ENCODE measurements at regions not wholly inside any gene's neighbourhood (a gene's known extent, or its start where the extent isn't known, plus 50 kb on each side); places are given as distances from the start of the nearest gene placed in this dataset.

- 25 to 60% (median 39%) methylated on average over 19 of the region's 19 CpGs for WGBS, 5 donors
- intact Hi-C loops (cut with DNase I; ENCODE audit: low total_unique reads), result no loop called here
- TF ChIP-seq CTCF (IDR thresholded peaks at IDR 0.05 in 8 of 11, conservative IDR thresholded peaks at IDR 0.05 in 3 of 11), result no peak
- no peak for TF ChIP-seq POLR2AphosphoS5 (IDR thresholded peaks at IDR 0.05)
- TF ChIP-seq POLR2A (IDR thresholded peaks at IDR 0.05), result no peak
Observed at GRCh38 chr15:27679731-27680471, 419.2 kb downstream of the OCA2 start.

GRCh38 chr15:27679203-27679602, 419.9 kb downstream of the OCA2 start:
- no peak overlapping the region for H3K27ac ChIP-seq
- no peaks in the 10 kb centered on the region for H3K4me1 ChIP-seq
- H3K9me3 ChIP-seq, result peaks cover 0 to 5% (median 0%) of the 10 kb centered on the region in 8 donors
- no peaks in the 10 kb centered on the region for H3K27me3 ChIP-seq (replicated peaks in 1 of 7)
- WGBS, 5 donors, result 78 to 90% (median 83%) methylated on average over 4 of the region's 4 CpGs
- H3K36me3 ChIP-seq, result no peaks in the 10 kb centered on the region
- TF ChIP-seq POLR2A (IDR thresholded peaks at IDR 0.05) (no peak), POLR2AphosphoS5 (IDR thresholded peaks at IDR 0.05) (no peak), CTCF (IDR thresholded peaks at IDR 0.05 in 8 of 11, conservative IDR thresholded peaks at IDR 0.05 in 3 of 11) (no peak)
- DNase-seq, result no peak
- no peak overlapping the region for H3K4me3 ChIP-seq
- intact Hi-C loops (cut with DNase I; ENCODE audit: low total_unique reads), result no loop called here

More at GRCh38 chr15:27679731-27680471, 419.2 kb downstream of the OCA2 start:
- no peak overlapping the region for H3K4me3 ChIP-seq
- H3K9me3 ChIP-seq, result peaks cover 0 to 1% (median 0%) of the 10 kb centered on the region in 8 donors
- H3K4me1 ChIP-seq, result no peaks in the 10 kb centered on the region
- no peak for DNase-seq
- H3K27me3 ChIP-seq (replicated peaks in 1 of 7), result no peaks in the 10 kb centered on the region
- no peaks in the 10 kb centered on the region for H3K36me3 ChIP-seq
- no peak overlapping the region for H3K27ac ChIP-seq

- intact Hi-C loops (cut with DNase I; ENCODE audit: low total_unique reads), result no loop called here
- Histone ChIP-seq H3K4me1 (no peaks in the 10 kb centered on the region), H3K36me3 (no peaks in the 10 kb centered on the region), H3K9me3 (peaks cover 0 to 5% (median 0%) of the 10 kb centered on the region in 8 donors), H3K27me3 (replicated peaks in 1 of 7) (no peaks in the 10 kb centered on the region), H3K27ac (no peak overlapping the region), H3K4me3 (no peak overlapping the region)
- no peak for DNase-seq
- TF ChIP-seq CTCF (IDR thresholded peaks at IDR 0.05 in 8 of 11, conservative IDR thresholded peaks at IDR 0.05 in 3 of 11) (no peak), POLR2A (IDR thresholded peaks at IDR 0.05) (no peak), POLR2AphosphoS5 (IDR thresholded peaks at IDR 0.05) (no peak)
- 86 to 93% (median 90%) methylated on average over 3 to 6 of the region's 6 CpGs for WGBS, 5 donors
Observed at GRCh38 chr15:27677951-27678350, 421.2 kb downstream of the OCA2 start.

GRCh38 chr15:27676647-27677046, 422.5 kb downstream of the OCA2 start:
- no peaks in the 10 kb centered on the region for H3K4me1 ChIP-seq
- DNase-seq, result no peak
- peaks cover 0 to 5% (median 0%) of the 10 kb centered on the region in 8 donors for H3K9me3 ChIP-seq
- intact Hi-C loops (cut with DNase I; ENCODE audit: low total_unique reads), result no loop called here
- no peaks in the 10 kb centered on the region for H3K36me3 ChIP-seq
- 78 to 90% (median 86%) methylated on average over 5 to 9 of the region's 9 CpGs for WGBS, 5 donors
- no peak overlapping the region for H3K27ac ChIP-seq
- H3K27me3 ChIP-seq (replicated peaks in 1 of 7), result no peaks in the 10 kb centered on the region
- no peak for TF ChIP-seq CTCF (IDR thresholded peaks at IDR 0.05 in 8 of 11, conservative IDR thresholded peaks at IDR 0.05 in 3 of 11)
- no peak for TF ChIP-seq POLR2A (IDR thresholded peaks at IDR 0.05)
- no peak for TF ChIP-seq POLR2AphosphoS5 (IDR thresholded peaks at IDR 0.05)
- no peak overlapping the region for H3K4me3 ChIP-seq

All from spleen (tissue), 11 donors.